ENCODE measurements at regions not wholly inside any gene's neighbourhood (a gene's known extent, or its start where the extent isn't known, plus 50 kb on each side); places are given as distances from the start of the nearest gene placed in this dataset.
"Not testable (repeated sequence)": the region's sequence is repeated elsewhere in the genome, so short reads cannot be mapped to it uniquely, and the experiment has no call there.

- H3K36me3 Mint-ChIP-seq (ENCODE audit: low read depth): no peaks in the 10 kb centered on the region
- peaks cover 57% of the 10 kb centered on the region for H3K9me3 Mint-ChIP-seq
- no peak overlapping the region for H3K27ac Mint-ChIP-seq
- H3K4me1 Mint-ChIP-seq (ENCODE audit: low read depth): no peaks in the 10 kb centered on the region
- no peaks in the 10 kb centered on the region for H3K27me3 Mint-ChIP-seq (ENCODE audit: low read depth)
- intact Hi-C loops (cut with micrococcal nuclease): no loop called here
- no peak for DNase-seq (ENCODE audit: low spot score)
- no peak overlapping the region for H3K4me3 Mint-ChIP-seq (ENCODE audit: low read depth)
These were observed 219.1 kb upstream of the ELAVL2 start for GRCh38 chr9:24045150-24045549.

GRCh38 chr9:24044576-24044975, 218.5 kb upstream of the ELAVL2 start:
- Mint-ChIP-seq H3K9me3 (peaks cover 55% of the 10 kb centered on the region), H3K4me3 (ENCODE audit: low read depth) (no peak overlapping the region), H3K36me3 (ENCODE audit: low read depth) (no peaks in the 10 kb centered on the region), H3K4me1 (ENCODE audit: low read depth) (no peaks in the 10 kb centered on the region), H3K27ac (no peak overlapping the region), H3K27me3 (ENCODE audit: low read depth) (no peaks in the 10 kb centered on the region)
- no peak for DNase-seq (ENCODE audit: low spot score)
- intact Hi-C loops (cut with micrococcal nuclease): no loop called here

GRCh38 chr9:24041160-24041690, 215.2 kb upstream of the ELAVL2 start:
- Mint-ChIP-seq H3K36me3 (ENCODE audit: low read depth) (no peaks in the 10 kb centered on the region), H3K27ac (no peak overlapping the region)
- intact Hi-C loops (cut with micrococcal nuclease): no loop called here

GRCh38 chr9:24036459-24036858, 210.4 kb upstream of the ELAVL2 start:
- Mint-ChIP-seq H3K9me3 (peaks cover 50% of the 10 kb centered on the region), H3K27me3 (ENCODE audit: low read depth) (no peaks in the 10 kb centered on the region), H3K27ac (no peak overlapping the region)

More at GRCh38 chr9:24041160-24041690, 215.2 kb upstream of the ELAVL2 start:
- no peaks in the 10 kb centered on the region for H3K4me1 Mint-ChIP-seq (ENCODE audit: low read depth)
- DNase-seq (ENCODE audit: low spot score): no peak
- H3K9me3 Mint-ChIP-seq: peaks cover 45% of the 10 kb centered on the region
- no peaks in the 10 kb centered on the region for H3K27me3 Mint-ChIP-seq (ENCODE audit: low read depth)
- no peak overlapping the region for H3K4me3 Mint-ChIP-seq (ENCODE audit: low read depth)

GRCh38 chr9:24035816-24036215, 209.8 kb upstream of the ELAVL2 start:
- intact Hi-C loops (cut with micrococcal nuclease): no loop called here
- H3K4me1 Mint-ChIP-seq (ENCODE audit: low read depth): no peaks in the 10 kb centered on the region
- no peak overlapping the region for H3K27ac Mint-ChIP-seq
- no peaks in the 10 kb centered on the region for H3K36me3 Mint-ChIP-seq (ENCODE audit: low read depth)
- H3K4me3 Mint-ChIP-seq (ENCODE audit: low read depth): no peak overlapping the region
- no peaks in the 10 kb centered on the region for H3K27me3 Mint-ChIP-seq (ENCODE audit: low read depth)
- peaks cover 47% of the 10 kb centered on the region for H3K9me3 Mint-ChIP-seq
- no peak for DNase-seq (ENCODE audit: low spot score)

More at GRCh38 chr9:24036459-24036858, 210.4 kb upstream of the ELAVL2 start:
- H3K4me1 Mint-ChIP-seq (ENCODE audit: low read depth): no peaks in the 10 kb centered on the region
- H3K4me3 Mint-ChIP-seq (ENCODE audit: low read depth): no peak overlapping the region
- intact Hi-C loops (cut with micrococcal nuclease): no loop called here
- no peak for DNase-seq (ENCODE audit: low spot score)
- no peaks in the 10 kb centered on the region for H3K36me3 Mint-ChIP-seq (ENCODE audit: low read depth)

- DNase-seq (ENCODE audit: low spot score): no peak
- H3K4me3 Mint-ChIP-seq (ENCODE audit: low read depth): no peak overlapping the region
- H3K36me3 Mint-ChIP-seq (ENCODE audit: low read depth): no peaks in the 10 kb centered on the region
- intact Hi-C loops (cut with micrococcal nuclease): no loop called here
- no peaks in the 10 kb centered on the region for H3K4me1 Mint-ChIP-seq (ENCODE audit: low read depth)
- H3K27me3 Mint-ChIP-seq (ENCODE audit: low read depth): no peaks in the 10 kb centered on the region
- no peak overlapping the region for H3K27ac Mint-ChIP-seq
- peaks cover 42% of the 10 kb centered on the region for H3K9me3 Mint-ChIP-seq
These were observed 185.8 kb upstream of the ELAVL2 start for GRCh38 chr9:24011881-24012280.

- Mint-ChIP-seq H3K36me3 (ENCODE audit: low read depth) (no peaks in the 10 kb centered on the region), H3K4me3 (ENCODE audit: low read depth) (no peak overlapping the region), H3K9me3 (peaks cover 39% of the 10 kb centered on the region), H3K27ac (no peak overlapping the region), H3K4me1 (ENCODE audit: low read depth) (no peaks in the 10 kb centered on the region), H3K27me3 (ENCODE audit: low read depth) (no peaks in the 10 kb centered on the region)
- intact Hi-C loops (cut with micrococcal nuclease): no loop called here
- no peak for DNase-seq (ENCODE audit: low spot score)
These were observed 185.1 kb upstream of the ELAVL2 start for GRCh38 chr9:24011009-24011717.

GRCh38 chr9:24009322-24009721, 183.3 kb upstream of the ELAVL2 start:
- intact Hi-C loops (cut with micrococcal nuclease): no loop called here
- DNase-seq (ENCODE audit: low spot score): no peak
- no peaks in the 10 kb centered on the region for H3K4me1 Mint-ChIP-seq (ENCODE audit: low read depth)
- H3K27ac Mint-ChIP-seq: no peak overlapping the region
- H3K36me3 Mint-ChIP-seq (ENCODE audit: low read depth): no peaks in the 10 kb centered on the region
- H3K9me3 Mint-ChIP-seq: peaks cover 46% of the 10 kb centered on the region
- no peak overlapping the region for H3K4me3 Mint-ChIP-seq (ENCODE audit: low read depth)
- no peaks in the 10 kb centered on the region for H3K27me3 Mint-ChIP-seq (ENCODE audit: low read depth)

GRCh38 chr9:24007185-24007584, 181.1 kb upstream of the ELAVL2 start:
- DNase-seq (ENCODE audit: low spot score): no peak
- Mint-ChIP-seq H3K4me1 (ENCODE audit: low read depth) (no peaks in the 10 kb centered on the region), H3K36me3 (ENCODE audit: low read depth) (no peaks in the 10 kb centered on the region), H3K27ac (no peak overlapping the region), H3K9me3 (peaks cover 43% of the 10 kb centered on the region), H3K4me3 (ENCODE audit: low read depth) (no peak overlapping the region), H3K27me3 (ENCODE audit: low read depth) (no peaks in the 10 kb centered on the region)
- intact Hi-C loops (cut with micrococcal nuclease): no loop called here

GRCh38 chr9:23991874-23992273, 165.8 kb upstream of the ELAVL2 start:
- H3K4me1 Mint-ChIP-seq (ENCODE audit: low read depth); H3K27ac Mint-ChIP-seq; H3K27me3 Mint-ChIP-seq (ENCODE audit: low read depth); intact Hi-C loops (cut with micrococcal nuclease); DNase-seq (ENCODE audit: low spot score); H3K4me3 Mint-ChIP-seq (ENCODE audit: low read depth); H3K36me3 Mint-ChIP-seq (ENCODE audit: low read depth): not testable (repeated sequence)
- peaks cover 33% of the 10 kb centered on the region for H3K9me3 Mint-ChIP-seq

GRCh38 chr9:23979491-23979890, 153.5 kb upstream of the ELAVL2 start:
- peaks cover 54% of the 10 kb centered on the region for H3K9me3 Mint-ChIP-seq
- no peak overlapping the region for H3K4me3 Mint-ChIP-seq (ENCODE audit: low read depth)
- DNase-seq (ENCODE audit: low spot score): no peak
- no peaks in the 10 kb centered on the region for H3K36me3 Mint-ChIP-seq (ENCODE audit: low read depth)
- no peak overlapping the region for H3K27ac Mint-ChIP-seq
- H3K4me1 Mint-ChIP-seq (ENCODE audit: low read depth): no peaks in the 10 kb centered on the region
- intact Hi-C loops (cut with micrococcal nuclease): no loop called here
- H3K27me3 Mint-ChIP-seq (ENCODE audit: low read depth): no peaks in the 10 kb centered on the region

- intact Hi-C loops (cut with micrococcal nuclease): no loop called here
- Mint-ChIP-seq H3K9me3 (peaks cover 59% of the 10 kb centered on the region), H3K27ac (no peak overlapping the region), H3K4me1 (ENCODE audit: low read depth) (no peaks in the 10 kb centered on the region), H3K36me3 (ENCODE audit: low read depth) (no peaks in the 10 kb centered on the region), H3K4me3 (ENCODE audit: low read depth) (no peak overlapping the region), H3K27me3 (ENCODE audit: low read depth) (no peaks in the 10 kb centered on the region)
- no peak for DNase-seq (ENCODE audit: low spot score)
These were observed 136.1 kb upstream of the ELAVL2 start for GRCh38 chr9:23962101-23962500.

- no peak for DNase-seq (ENCODE audit: low spot score)
These were observed 119.9 kb upstream of the ELAVL2 start for GRCh38 chr9:23945897-23946296.

More at GRCh38 chr9:23945897-23946296, 119.9 kb upstream of the ELAVL2 start:
- H3K36me3 Mint-ChIP-seq (ENCODE audit: low read depth): no peaks in the 10 kb centered on the region
- no peak overlapping the region for H3K4me3 Mint-ChIP-seq (ENCODE audit: low read depth)
- H3K4me1 Mint-ChIP-seq (ENCODE audit: low read depth): no peaks in the 10 kb centered on the region
- intact Hi-C loops (cut with micrococcal nuclease): no loop called here
- no peaks in the 10 kb centered on the region for H3K27me3 Mint-ChIP-seq (ENCODE audit: low read depth)
- H3K27ac Mint-ChIP-seq: no peak overlapping the region
- H3K9me3 Mint-ChIP-seq: peaks cover 26% of the 10 kb centered on the region

All from activated T-helper 2 cell treated with anti-CD3 and anti-CD28 coated beads, Interferon-gamma antibody, Interleukin-2, Interleukin-4, amounts not matched to agents 10 μg/mL and 5 μg/mL and 100 μg/mL, durations not matched to agents 14 hours and 24 hours and 36 hours (primary cell).